Fibroblast of lung (primary cell): ENCODE measurements at regions not wholly inside any gene's neighbourhood (a gene's known extent, or its start where the extent isn't known, plus 50 kb on each side); places are given as distances from the start of the nearest gene placed in this dataset.
A peak's percentile ranks its signal among the peaks of the same experiment; 100 is the strongest.
"Not testable (repeated sequence)": the region's sequence is repeated elsewhere in the genome, so short reads cannot be mapped to it uniquely, and the experiment has no call there.

Source experiments
- DNase-seq, 2 donors: peaks; one replicate each; pipeline versions ENCODE4 v3.0.0 to v3.0.0-alpha.2; 2010; ENCODE audit warnings: low read depth in 2 of 2
- H2AFZ ChIP-seq: 2 replicates; pipeline ENCODE4 v1.5.1; 2012; ENCODE audit warnings: low read length, control low read depth, inconsistent platforms
- H3K27ac ChIP-seq: 2 replicates; pipeline ENCODE4 v1.5.1; 2011; ENCODE audit warnings: low read length, control low read depth; ENCODE audit not compliant: insufficient read depth
- H3K27me3 ChIP-seq: 2 replicates; pipeline ENCODE4 v1.5.1; 2011; ENCODE audit warnings: mild to moderate bottlenecking, low read length; ENCODE audit not compliant: control insufficient read depth, insufficient read depth
- H3K36me3 ChIP-seq: 2 replicates; pipeline ENCODE4 v1.5.1; 2011; ENCODE audit warnings: low read length; ENCODE audit not compliant: control insufficient read depth, insufficient read depth
- H3K4me1 ChIP-seq: 2 replicates; pipeline ENCODE4 v1.5.1; 2011; ENCODE audit warnings: low read length; ENCODE audit not compliant: control insufficient read depth, insufficient read depth; ENCODE audit errors: extremely low read depth
- H3K4me2 ChIP-seq: 2 replicates; pipeline ENCODE4 v1.5.1; 2011; ENCODE audit warnings: low read length, control low read depth; ENCODE audit not compliant: insufficient read depth; ENCODE audit errors: extremely low read depth
- H3K4me3 ChIP-seq, 4 experiments: fragments of 200-600 bp in 1 of 4; sonication (generic) in 1 of 4; replicated peaks in 1 of 4; 2 replicates each; pipeline ENCODE4 v1.5.1; 2011 to 2016; ENCODE audit warnings: low read length in 4 of 4, low read depth in 3 of 4, mild to moderate bottlenecking in 3 of 4, control low read depth in 2 of 4, inconsistent platforms in 1 of 4, mixed read lengths in 1 of 4; ENCODE audit not compliant: insufficient read depth in 1 of 4; ENCODE audit errors: control extremely low read depth in 1 of 4
- H3K79me2 ChIP-seq: 2 replicates; pipeline ENCODE4 v1.5.1; 2012; ENCODE audit warnings: mild to moderate bottlenecking, low read length, inconsistent platforms; ENCODE audit not compliant: control insufficient read depth, insufficient read depth
- H3K9ac ChIP-seq: 2 replicates; pipeline ENCODE4 v1.5.1; 2011; ENCODE audit warnings: mild to moderate bottlenecking, low read length, control low read depth; ENCODE audit not compliant: insufficient read depth
- H3K9me3 ChIP-seq: 2 replicates; pipeline ENCODE4 v1.5.1; 2012; ENCODE audit warnings: low read depth, low read length; ENCODE audit not compliant: control insufficient read depth, insufficient read depth
- H4K20me1 ChIP-seq: 2 replicates; pipeline ENCODE4 v1.5.1; 2011; ENCODE audit warnings: low read length; ENCODE audit not compliant: control insufficient read depth, insufficient read depth; ENCODE audit errors: extremely low read depth
- CTCF ChIP-seq, 2 donors: IDR thresholded peaks in 1 of 2; conservative IDR thresholded peaks in 1 of 2; 1 replicate in 1 of 2; 2 replicates in 1 of 2; pipeline ENCODE4 v1.5.1; 2011 to 2012; ENCODE audit warnings: low read length in 2 of 2, control low read depth in 1 of 2, inconsistent platforms in 1 of 2, low read depth in 1 of 2, mild to moderate bottlenecking in 1 of 2
- EZH2 ChIP-seq: IDR thresholded peaks from 2 replicates; pipeline ENCODE4 v1.5.1; 2012; ENCODE audit warnings: low read length, control low read depth, mild to moderate bottlenecking; ENCODE audit errors: missing control alignments

GRCh38 chr17:71638668-71639067 is 482.2 kb upstream of the SOX9 start:
- no peaks in the 10 kb centered on the region for H3K4me1 ChIP-seq
- TF ChIP-seq CTCF (conservative IDR thresholded peaks at IDR 0.05 in 1 of 2, IDR thresholded peaks at IDR 0.05 in 1 of 2; ENCODE audit: low read depth in 1 of 2, low read length in 2 of 2), result no peak
- no peak for TF ChIP-seq EZH2
- no peaks in the 10 kb centered on the region for H4K20me1 ChIP-seq
- H3K9ac ChIP-seq, result no peak overlapping the region
- no peaks in the 10 kb centered on the region for H3K27me3 ChIP-seq
- H3K36me3 ChIP-seq, result no peaks in the 10 kb centered on the region
- no peaks in the 10 kb centered on the region for H3K79me2 ChIP-seq
- H3K9me3 ChIP-seq, result no peaks in the 10 kb centered on the region
- H2AFZ ChIP-seq, result no peak overlapping the region
- no peak for DNase-seq
- no peak overlapping the region for H3K4me3 ChIP-seq
- H3K4me2 ChIP-seq, result no peak overlapping the region
- no peak overlapping the region for H3K27ac ChIP-seq

GRCh38 chr17:71639865-71640264 is 481.0 kb upstream of the SOX9 start:
- no peak overlapping the region for H3K4me2 ChIP-seq
- no peaks in the 10 kb centered on the region for H3K79me2 ChIP-seq
- peak in 1 of 2 donors; percentile 4 for DNase-seq
- no peaks in the 10 kb centered on the region for H3K36me3 ChIP-seq
- no peaks in the 10 kb centered on the region for H4K20me1 ChIP-seq
- no peaks in the 10 kb centered on the region for H3K27me3 ChIP-seq
- H3K4me1 ChIP-seq, result no peaks in the 10 kb centered on the region
- no peak overlapping the region for H3K9ac ChIP-seq
- TF ChIP-seq EZH2, result no peak
- TF ChIP-seq CTCF (conservative IDR thresholded peaks at IDR 0.05 in 1 of 2, IDR thresholded peaks at IDR 0.05 in 1 of 2; ENCODE audit: low read depth in 1 of 2, low read length in 2 of 2), result no peak
- no peak overlapping the region for H3K27ac ChIP-seq
- no peaks in the 10 kb centered on the region for H3K9me3 ChIP-seq
- H3K4me3 ChIP-seq, result no peak overlapping the region
- no peak overlapping the region for H2AFZ ChIP-seq

- not testable (repeated sequence) for H3K27ac ChIP-seq, H3K79me2 ChIP-seq, H3K9ac ChIP-seq, H3K4me2 ChIP-seq, H3K9me3 ChIP-seq, H3K36me3 ChIP-seq, H2AFZ ChIP-seq, H3K4me1 ChIP-seq, H3K4me3 ChIP-seq, H4K20me1 ChIP-seq, H3K27me3 ChIP-seq
- DNase-seq, result peak in 1 of 2 donors; percentile 63
Measured at GRCh38 chr17:71646890-71647289, 473.9 kb upstream of the SOX9 start.

GRCh38 chr17:71648342-71648741 is 472.5 kb upstream of the SOX9 start:
- H3K36me3 ChIP-seq, H3K4me2 ChIP-seq, H3K27me3 ChIP-seq, DNase-seq, H3K4me1 ChIP-seq, H3K9me3 ChIP-seq, H2AFZ ChIP-seq, H4K20me1 ChIP-seq, H3K9ac ChIP-seq, H3K79me2 ChIP-seq, H3K27ac ChIP-seq, H3K4me3 ChIP-seq: not testable (repeated sequence)
